ENCODE measurements at regions not wholly inside any gene's neighbourhood (a gene's known extent, or its start where the extent isn't known, plus 50 kb on each side); places are given as distances from the start of the nearest gene placed in this dataset.

DNA sequence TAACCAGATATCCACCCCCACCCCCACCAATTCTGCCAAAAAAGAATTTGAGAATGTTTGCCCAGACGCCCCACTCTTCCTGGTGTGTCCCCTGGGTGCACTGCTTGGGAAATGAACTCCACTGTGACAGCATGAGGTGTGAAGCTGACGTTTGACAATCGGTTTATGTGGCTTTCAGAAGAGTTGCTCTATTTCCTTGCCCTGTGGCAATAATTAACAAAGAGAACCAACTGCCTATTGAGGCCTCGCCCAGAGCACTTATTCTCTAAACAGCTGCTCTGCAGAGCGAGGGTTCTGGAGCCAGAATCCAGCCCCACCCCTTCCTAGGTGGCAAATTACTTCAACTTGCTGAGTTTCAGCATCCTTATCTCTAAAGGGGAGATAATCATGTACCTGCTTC lies 115.8 kb upstream of the SIX3 start:
- Mint-ChIP-seq H3K4me1 (ENCODE audit: low read depth in 2 of 2) (no peaks in the 10 kb centered on the region), H3K27me3 (peaks cover 8 to 12% of the 10 kb centered on the region in 2 donors), H3K9me3 (no peaks in the 10 kb centered on the region), H3K36me3 (ENCODE audit: insufficient read depth) (no peaks in the 10 kb centered on the region), H3K27ac (no peak overlapping the region), H3K4me3 (no peak overlapping the region)
- ATAC-seq (replicated peaks) (no peak), DNase-seq (no peak)

DNA sequence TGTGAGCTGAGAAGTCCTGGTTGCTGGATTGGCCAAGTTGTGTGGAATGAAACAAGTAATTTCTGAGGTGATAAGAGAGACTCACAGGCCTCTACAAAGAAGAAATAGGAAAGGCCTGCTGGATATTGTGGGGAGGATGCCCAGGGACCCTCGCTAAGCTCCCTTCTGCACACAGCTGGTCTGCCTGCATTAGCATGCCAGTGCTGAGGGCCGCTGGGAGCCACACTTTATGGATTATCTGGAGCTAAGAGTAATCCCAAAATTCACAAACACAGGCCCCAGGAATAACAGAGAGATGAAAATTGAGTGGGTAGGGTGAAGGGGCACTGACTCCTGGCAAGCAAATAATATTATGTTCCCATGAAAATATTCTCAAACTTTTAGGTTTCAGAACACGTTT lies 114.9 kb upstream of the SIX3 start:
- no peaks in the 10 kb centered on the region for H3K9me3 Mint-ChIP-seq
- no peaks in the 10 kb centered on the region for H3K4me1 Mint-ChIP-seq (ENCODE audit: low read depth in 2 of 2)
- peaks cover 0 to 6% of the 10 kb centered on the region in 2 donors for H3K27me3 Mint-ChIP-seq
- no peak overlapping the region for H3K4me3 Mint-ChIP-seq
- no peak for ATAC-seq (replicated peaks)
- H3K36me3 Mint-ChIP-seq (ENCODE audit: insufficient read depth), result no peaks in the 10 kb centered on the region
- H3K27ac Mint-ChIP-seq, result no peak overlapping the region
- no peak for DNase-seq

DNA sequence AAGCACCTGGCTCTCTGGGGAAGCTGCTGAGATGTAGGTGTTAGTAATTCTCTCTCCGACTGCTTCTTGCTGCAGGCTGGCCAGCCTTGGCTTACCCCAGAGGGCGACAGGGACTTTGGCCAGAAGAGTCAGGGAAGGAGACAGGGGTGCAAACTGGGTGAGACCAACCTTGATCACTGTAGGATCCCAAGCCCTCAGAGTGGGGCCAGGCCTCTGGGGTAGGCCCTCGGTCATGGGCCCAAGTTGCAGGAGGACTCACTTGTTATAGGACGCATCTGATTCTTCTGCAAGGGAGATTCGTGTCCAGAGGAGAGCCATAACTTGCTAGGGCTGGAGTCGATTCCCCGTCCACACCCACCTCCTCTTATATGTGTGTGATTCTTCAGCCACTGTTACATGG lies 111.7 kb upstream of the SIX3 start:
- peaks cover 0 to 6% of the 10 kb centered on the region in 2 donors for H3K27me3 Mint-ChIP-seq
- no peak overlapping the region for H3K4me3 Mint-ChIP-seq
- H3K9me3 Mint-ChIP-seq, result no peaks in the 10 kb centered on the region
- ATAC-seq (replicated peaks), result no peak
- H3K27ac Mint-ChIP-seq, result no peak overlapping the region
- no peaks in the 10 kb centered on the region for H3K4me1 Mint-ChIP-seq (ENCODE audit: low read depth in 2 of 2)
- H3K36me3 Mint-ChIP-seq (ENCODE audit: insufficient read depth), result no peaks in the 10 kb centered on the region
- no peak for DNase-seq

DNA sequence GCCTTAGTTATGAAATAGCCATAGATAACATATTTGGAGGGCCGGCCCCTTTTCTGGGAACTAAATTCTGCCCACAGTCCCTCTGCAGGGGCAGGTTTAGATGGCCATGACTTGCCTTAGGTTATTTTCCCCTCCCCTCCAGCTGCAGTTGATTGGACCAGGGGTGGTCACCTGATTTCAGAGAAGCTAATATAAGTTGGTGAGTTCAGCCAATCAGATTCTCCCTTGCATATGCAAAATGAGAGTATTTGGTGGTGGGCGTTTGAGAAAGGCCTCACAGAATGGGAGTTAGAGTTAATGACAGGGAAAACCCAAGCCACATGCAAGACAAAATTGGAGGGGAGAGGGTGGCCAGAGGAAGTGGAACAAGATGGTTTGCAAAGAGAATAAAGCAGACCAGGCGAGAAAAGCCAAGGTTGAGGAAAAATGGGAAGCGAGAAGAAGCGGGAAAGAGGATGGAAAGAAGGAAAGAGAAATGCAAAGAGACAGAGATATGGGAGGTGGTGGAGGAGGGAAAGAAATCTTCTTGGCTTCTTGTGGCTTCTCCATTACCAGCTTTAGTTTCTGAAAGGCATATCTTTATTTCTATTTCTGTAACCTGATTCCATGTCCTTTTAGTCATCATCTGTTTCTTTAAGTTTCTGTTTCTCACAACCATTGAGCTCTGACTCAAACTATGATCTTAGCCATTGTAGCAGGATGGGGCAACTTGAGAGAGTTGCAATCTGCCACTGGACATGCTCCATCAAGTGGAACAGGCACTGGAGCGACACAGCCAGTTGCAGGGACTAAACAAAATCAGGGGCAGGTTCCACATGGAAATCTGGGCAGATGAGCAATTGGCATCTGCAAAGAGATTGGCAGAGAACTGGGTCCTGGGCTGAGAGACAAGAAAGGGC lies 108.1 kb upstream of the SIX3 start:
- Mint-ChIP-seq H3K27me3 (peaks cover 6 to 12% of the 10 kb centered on the region in 2 donors), H3K36me3 (ENCODE audit: insufficient read depth) (no peaks in the 10 kb centered on the region), H3K4me1 (ENCODE audit: low read depth in 2 of 2) (peaks cover 4 to 5% of the 10 kb centered on the region in 2 donors), H3K4me3 (no peak overlapping the region), H3K27ac (no peak overlapping the region), H3K9me3 (no peaks in the 10 kb centered on the region)
- DNase-seq (no peak), ATAC-seq (replicated peaks) (no peak)

DNA sequence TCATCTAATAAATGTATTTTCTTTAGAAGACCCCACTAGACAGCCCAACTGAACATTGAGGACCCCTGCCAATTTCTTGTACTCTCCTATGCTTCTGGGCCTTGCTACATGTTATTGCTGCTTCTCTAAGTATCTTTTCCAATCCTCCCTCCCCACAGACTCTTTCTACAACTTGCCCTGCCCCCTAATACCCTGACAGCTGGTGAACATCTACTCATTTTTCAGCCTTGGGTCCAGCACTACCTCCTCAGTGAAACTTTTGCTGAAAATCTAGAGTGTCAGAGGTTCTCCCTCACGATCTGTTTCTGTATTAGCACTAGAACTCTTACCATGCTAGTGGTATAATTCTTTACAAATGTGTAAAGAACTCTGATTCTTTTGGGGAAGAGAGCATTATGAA lies 106.8 kb upstream of the SIX3 start:
- DNase-seq (no peak), ATAC-seq (replicated peaks) (no peak)
- Mint-ChIP-seq H3K27ac (no peak overlapping the region), H3K9me3 (no peaks in the 10 kb centered on the region), H3K4me1 (ENCODE audit: low read depth in 2 of 2) (peaks cover 4 to 5% of the 10 kb centered on the region in 2 donors), H3K27me3 (peaks cover 6 to 15% of the 10 kb centered on the region in 2 donors), H3K4me3 (no peak overlapping the region), H3K36me3 (ENCODE audit: insufficient read depth) (no peaks in the 10 kb centered on the region)

DNA sequence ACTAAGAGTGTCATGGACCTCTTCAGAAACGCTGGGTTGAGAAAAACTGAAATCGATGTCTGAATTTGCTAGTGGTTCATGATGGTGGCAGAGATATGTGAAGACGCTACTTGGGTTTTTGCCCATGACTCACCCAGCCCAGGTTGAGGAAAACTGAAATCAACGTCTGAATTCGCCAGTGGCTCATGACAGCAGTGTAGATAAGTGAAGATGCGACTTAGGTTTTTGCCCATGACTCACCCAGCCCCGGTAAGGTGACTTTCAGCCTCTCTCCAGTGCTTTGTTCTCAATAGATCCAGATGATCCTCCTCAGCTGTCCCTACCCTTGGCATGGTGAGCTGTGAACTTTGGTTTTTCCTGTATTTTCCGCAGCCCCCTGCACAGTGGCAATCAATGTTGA lies 105.3 kb upstream of the SIX3 start:
- Mint-ChIP-seq H3K36me3 (ENCODE audit: insufficient read depth) (no peaks in the 10 kb centered on the region), H3K9me3 (no peaks in the 10 kb centered on the region), H3K27me3 (peaks cover 0 to 21% of the 10 kb centered on the region in 2 donors), H3K4me1 (ENCODE audit: low read depth in 2 of 2) (peaks cover 4 to 5% of the 10 kb centered on the region in 2 donors), H3K4me3 (no peak overlapping the region), H3K27ac (no peak overlapping the region)
- no peak for DNase-seq
- ATAC-seq (replicated peaks), result no peak

DNA sequence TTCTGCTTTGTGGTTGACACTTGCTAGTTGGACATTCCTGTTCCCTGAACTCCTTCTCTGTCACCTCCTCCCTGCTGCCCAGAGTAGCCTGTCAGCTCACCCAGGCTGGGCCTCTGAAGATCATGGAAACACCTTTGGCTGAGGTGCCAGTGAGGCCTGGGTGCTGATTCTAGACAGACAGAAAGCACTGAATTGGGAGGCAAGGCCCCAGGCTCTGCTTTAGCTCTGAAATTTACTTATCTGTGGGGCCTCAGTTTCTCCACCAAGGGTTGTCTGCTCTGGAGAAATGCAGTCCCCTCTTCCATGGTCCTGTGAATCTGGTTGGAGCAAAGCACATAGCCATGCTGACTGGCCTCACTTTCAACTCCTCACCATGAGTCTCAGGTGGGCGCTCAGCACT lies 104.6 kb upstream of the SIX3 start:
- peaks cover 0 to 22% of the 10 kb centered on the region in 2 donors for H3K27me3 Mint-ChIP-seq
- DNase-seq (no peak), ATAC-seq (replicated peaks) (no peak)
- H3K27ac Mint-ChIP-seq, result no peak overlapping the region
- peaks cover 4 to 5% of the 10 kb centered on the region in 2 donors for H3K4me1 Mint-ChIP-seq (ENCODE audit: low read depth in 2 of 2)
- no peaks in the 10 kb centered on the region for H3K36me3 Mint-ChIP-seq (ENCODE audit: insufficient read depth)
- H3K9me3 Mint-ChIP-seq, result no peaks in the 10 kb centered on the region
- no peak overlapping the region for H3K4me3 Mint-ChIP-seq

DNA sequence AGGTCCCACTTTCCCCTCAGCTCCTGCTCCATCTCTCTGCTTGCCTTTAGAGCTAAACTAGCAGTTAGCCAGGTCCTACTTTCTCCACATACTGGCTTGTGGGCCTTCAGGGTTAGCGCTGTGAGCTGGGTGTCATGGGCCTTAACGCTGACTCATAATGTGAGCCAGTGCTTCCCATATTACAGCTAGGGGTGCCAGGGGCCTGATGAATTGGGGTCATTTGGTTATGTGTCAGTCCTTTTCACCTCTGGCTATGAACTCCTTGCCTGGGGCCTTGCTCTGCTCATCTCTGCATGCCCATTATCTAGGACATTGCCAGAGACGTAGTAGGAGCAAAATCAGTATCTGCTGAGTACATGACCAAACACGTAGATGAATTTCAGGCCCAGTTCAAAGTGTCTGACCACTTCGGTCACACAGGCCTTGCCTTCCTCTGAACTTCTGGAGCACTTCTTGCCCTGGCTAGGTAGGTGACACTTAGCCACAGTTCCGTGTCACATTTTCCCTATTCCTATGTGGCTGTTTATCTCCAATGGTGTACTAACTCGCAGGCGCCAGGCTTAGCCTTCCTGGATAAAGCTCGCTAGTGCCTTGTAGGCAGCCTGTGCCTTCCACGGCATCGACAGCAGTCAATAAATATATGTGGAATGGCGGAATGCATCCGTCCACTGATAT lies 103.2 kb upstream of the SIX3 start:
- DNase-seq, result no peak
- Mint-ChIP-seq H3K9me3 (no peaks in the 10 kb centered on the region), H3K27me3 (peaks cover 6 to 35% of the 10 kb centered on the region in 2 donors), H3K27ac (no peak overlapping the region), H3K4me1 (ENCODE audit: low read depth in 2 of 2) (peaks cover 4 to 5% of the 10 kb centered on the region in 2 donors), H3K4me3 (no peak overlapping the region), H3K36me3 (ENCODE audit: insufficient read depth) (no peaks in the 10 kb centered on the region)
- no peak for ATAC-seq (replicated peaks)

DNA sequence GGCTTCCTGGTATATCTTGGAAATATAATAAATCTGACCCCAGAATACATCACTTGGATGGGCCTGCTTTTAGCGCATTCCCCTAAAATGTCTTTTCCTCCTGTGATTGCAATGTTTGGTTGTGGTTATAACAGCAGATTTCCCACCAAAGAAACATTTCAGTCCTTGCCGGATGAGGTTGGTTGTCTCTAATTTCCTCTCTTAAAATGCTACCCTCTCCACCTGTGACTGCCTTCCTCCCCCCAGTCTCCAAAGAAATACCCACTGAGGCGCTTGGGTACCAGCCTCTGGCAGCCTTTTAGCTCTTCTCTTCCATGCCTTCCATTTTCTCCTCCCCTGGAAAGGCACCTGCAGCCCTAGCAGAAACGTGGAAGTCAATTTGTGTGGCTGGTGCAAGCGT lies 102.1 kb upstream of the SIX3 start:
- H3K27me3 Mint-ChIP-seq, result peaks cover 6 to 44% of the 10 kb centered on the region in 2 donors
- DNase-seq, result no peak
- no peak for ATAC-seq (replicated peaks)

DNA sequence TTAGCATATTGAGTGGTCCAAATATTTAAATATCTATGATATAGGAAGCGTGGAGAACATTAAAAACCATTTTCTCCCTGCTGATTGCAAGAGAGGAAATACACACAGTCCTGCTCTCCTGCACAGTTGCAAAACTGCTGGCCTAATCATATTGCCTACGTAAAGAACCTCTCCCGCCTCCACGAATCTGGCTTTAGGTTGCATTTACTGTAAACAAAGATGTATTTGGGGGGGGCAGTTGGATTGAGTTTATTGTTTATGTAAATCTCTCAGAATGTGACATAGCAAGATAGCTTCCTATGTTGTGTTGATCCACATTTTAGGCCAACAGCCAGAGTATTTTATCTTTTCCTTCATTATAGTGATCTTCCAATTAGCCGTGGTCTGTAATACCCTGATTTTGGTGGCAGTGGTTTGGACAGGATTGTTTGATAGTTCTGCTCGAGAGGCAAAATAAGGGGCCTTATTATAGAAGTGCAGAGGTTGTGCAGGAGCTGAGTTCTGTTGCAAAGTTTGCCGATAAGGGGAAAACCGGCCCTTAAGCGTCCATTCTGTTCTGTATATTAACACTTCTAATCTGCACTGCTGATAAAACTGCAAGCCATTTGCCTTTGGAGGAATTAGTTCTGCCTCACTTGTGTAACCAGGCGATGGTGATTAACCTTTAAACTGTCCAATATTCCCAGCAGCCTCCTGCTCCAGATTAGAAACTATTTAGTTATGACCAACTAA lies 101.6 kb upstream of the SIX3 start:
- ATAC-seq (replicated peaks) (no peak), DNase-seq (no peak)
- H3K4me1 Mint-ChIP-seq (ENCODE audit: low read depth in 2 of 2), result peaks cover 5 to 9% of the 10 kb centered on the region in 2 donors
- H3K36me3 Mint-ChIP-seq (ENCODE audit: insufficient read depth), result no peaks in the 10 kb centered on the region
- no peak overlapping the region for H3K27ac Mint-ChIP-seq
- peaks cover 6 to 50% of the 10 kb centered on the region in 2 donors for H3K27me3 Mint-ChIP-seq
- no peaks in the 10 kb centered on the region for H3K9me3 Mint-ChIP-seq
- H3K4me3 Mint-ChIP-seq, result no peak overlapping the region

More for the DNA sequence above, 102.1 kb upstream of the SIX3 start:
- H3K27ac Mint-ChIP-seq, result no peak overlapping the region
- H3K9me3 Mint-ChIP-seq, result no peaks in the 10 kb centered on the region
- H3K36me3 Mint-ChIP-seq (ENCODE audit: insufficient read depth), result no peaks in the 10 kb centered on the region
- H3K4me1 Mint-ChIP-seq (ENCODE audit: low read depth in 2 of 2), result peaks cover 5% of the 10 kb centered on the region in 2 donors
- no peak overlapping the region for H3K4me3 Mint-ChIP-seq

DNA sequence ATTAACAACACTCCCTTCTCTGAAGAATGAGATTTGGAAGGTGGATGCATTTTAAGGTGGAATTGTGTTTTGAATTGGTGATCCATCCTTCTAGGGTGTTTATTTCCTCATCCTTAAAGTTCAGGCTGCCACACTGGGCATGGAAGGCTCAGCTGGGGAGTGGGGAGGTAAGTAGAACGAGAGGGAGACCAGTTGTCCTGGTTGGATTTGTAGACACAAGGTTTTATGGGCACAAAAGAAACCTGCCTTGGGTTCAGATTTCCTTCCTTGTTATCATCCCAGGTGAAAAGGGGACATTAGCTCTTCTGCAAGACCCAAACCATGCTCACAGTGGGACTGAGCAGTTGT lies 101.0 kb upstream of the SIX3 start:
- Mint-ChIP-seq H3K27me3 (peaks cover 6 to 51% of the 10 kb centered on the region in 2 donors), H3K36me3 (ENCODE audit: insufficient read depth) (no peaks in the 10 kb centered on the region), H3K4me3 (no peak overlapping the region), H3K9me3 (no peaks in the 10 kb centered on the region), H3K4me1 (ENCODE audit: low read depth in 2 of 2) (peaks cover 5 to 9% of the 10 kb centered on the region in 2 donors), H3K27ac (no peak overlapping the region)
- no peak for DNase-seq
- no peak for ATAC-seq (replicated peaks)

DNA sequence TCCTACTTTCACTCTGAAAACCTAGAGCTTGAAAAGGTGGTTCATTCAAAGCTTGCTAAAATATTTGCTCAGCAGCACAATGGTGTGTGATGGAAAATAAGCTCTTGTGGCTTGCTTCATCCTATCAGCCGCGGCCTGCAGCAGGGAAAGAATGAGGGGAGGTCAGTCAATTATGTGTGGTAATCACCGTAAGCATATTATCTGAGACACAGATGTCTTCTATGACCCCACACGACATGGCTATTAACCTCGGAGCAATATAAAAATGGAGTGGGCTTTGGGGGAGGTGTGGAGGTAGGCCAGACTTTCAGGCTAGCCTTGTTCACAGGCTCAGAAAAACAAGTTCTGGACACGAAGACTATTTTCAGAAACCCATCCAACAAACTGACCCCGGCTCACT lies 98.4 kb upstream of the SIX3 start:
- no peak overlapping the region for H3K4me3 Mint-ChIP-seq
- peaks cover 16 to 43% of the 10 kb centered on the region in 2 donors for H3K27me3 Mint-ChIP-seq
- DNase-seq, result no peak
- H3K36me3 Mint-ChIP-seq (ENCODE audit: insufficient read depth), result no peaks in the 10 kb centered on the region
- H3K9me3 Mint-ChIP-seq, result no peaks in the 10 kb centered on the region
- H3K27ac Mint-ChIP-seq, result no peak overlapping the region
- ATAC-seq (replicated peaks), result no peak
- peaks cover 0 to 5% of the 10 kb centered on the region in 2 donors for H3K4me1 Mint-ChIP-seq (ENCODE audit: low read depth in 2 of 2)

DNA sequence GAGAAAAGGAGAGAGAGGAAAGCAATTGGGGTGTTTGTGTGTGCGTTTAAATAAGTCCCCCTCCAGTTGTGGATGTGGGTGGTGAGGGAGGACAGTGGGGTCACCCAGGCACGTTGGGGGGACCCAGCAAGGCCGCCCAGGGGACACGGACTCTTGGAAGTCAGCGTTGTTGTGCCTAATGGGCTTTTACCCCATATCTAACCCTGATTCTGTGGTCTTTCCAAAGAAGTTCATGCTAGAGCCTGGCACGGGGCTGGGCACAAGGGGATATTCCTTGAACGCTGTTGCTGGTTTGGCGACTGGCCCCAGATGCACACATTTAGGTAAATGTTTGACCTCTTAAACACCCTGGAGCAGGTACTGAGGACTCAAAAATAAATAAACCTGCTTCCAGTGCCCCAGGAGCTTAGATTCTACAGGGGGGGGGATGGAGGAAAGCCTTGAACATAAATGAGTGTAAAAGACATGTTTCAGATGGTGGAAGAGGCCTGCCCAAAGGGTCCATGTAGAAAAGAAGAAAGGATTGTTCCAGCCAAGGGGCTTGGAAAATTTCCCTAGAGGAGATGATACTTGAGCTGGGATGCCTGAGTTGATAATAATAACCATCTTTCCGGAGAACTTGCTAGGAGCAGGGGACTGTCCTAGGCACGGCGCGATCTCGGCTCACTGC lies 97.7 kb upstream of the SIX3 start:
- Mint-ChIP-seq H3K36me3 (ENCODE audit: insufficient read depth) (no peaks in the 10 kb centered on the region), H3K27me3 (peaks cover 23 to 49% of the 10 kb centered on the region in 2 donors), H3K9me3 (no peaks in the 10 kb centered on the region), H3K4me3 (no peak overlapping the region), H3K4me1 (ENCODE audit: low read depth in 2 of 2) (peaks cover 0 to 5% of the 10 kb centered on the region in 2 donors), H3K27ac (no peak overlapping the region)
- ATAC-seq (replicated peaks) (no peak), DNase-seq (no peak)

Data from effector memory CD8-positive, alpha-beta T cell (primary cell).